DMS53 (cell line): ENCODE measurements at regions not wholly inside any gene's neighbourhood (a gene's known extent, or its start where the extent isn't known, plus 50 kb on each side); places are given as distances from the start of the nearest gene placed in this dataset.
A peak's percentile ranks its signal among the peaks of the same experiment; 100 is the strongest.

ENCODE experiments used
- DNase-seq: peaks from one replicate; lab custom pipeline; 2025; lab: John Stamatoyannopoulos, UW

GRCh38 chr12:84676787-84677186 is 235.8 kb downstream of the SLC6A15 start:
- no peak for DNase-seq

GRCh38 chr12:84661786-84662185 is 250.8 kb downstream of the SLC6A15 start:
- no peak for DNase-seq

- no peak for DNase-seq
Measured at GRCh38 chr12:84660139-84660538, 252.5 kb downstream of the SLC6A15 start.

GRCh38 chr12:84658877-84659276 is 253.7 kb downstream of the SLC6A15 start:
- no peak for DNase-seq

GRCh38 chr12:84656705-84657104 is 255.9 kb downstream of the SLC6A15 start:
- DNase-seq, result no peak

GRCh38 chr12:84653482-84653881 is 259.1 kb downstream of the SLC6A15 start:
- DNase-seq, result no peak

- DNase-seq, result no peak
Measured at GRCh38 chr12:84648425-84648824, 264.2 kb downstream of the SLC6A15 start.

- DNase-seq, result no peak
Measured at GRCh38 chr12:84644908-84645307, 267.7 kb downstream of the SLC6A15 start.

GRCh38 chr12:84643993-84644392 is 268.6 kb downstream of the SLC6A15 start:
- no peak for DNase-seq

GRCh38 chr12:84641940-84642545 is 270.6 kb downstream of the SLC6A15 start:
- no peak for DNase-seq

- DNase-seq, result peak; percentile 11
Measured at GRCh38 chr12:84638811-84639368, 273.7 kb downstream of the SLC6A15 start.

- no peak for DNase-seq
Measured at GRCh38 chr12:84637926-84638325, 274.7 kb downstream of the SLC6A15 start.

- no peak for DNase-seq
Measured at GRCh38 chr12:84636801-84637290, 275.8 kb downstream of the SLC6A15 start.

- DNase-seq, result no peak
Measured at GRCh38 chr12:84634526-84634925, 278.1 kb downstream of the SLC6A15 start.

GRCh38 chr12:84632556-84632955 is 280.0 kb downstream of the SLC6A15 start:
- no peak for DNase-seq

GRCh38 chr12:84631020-84631419 is 281.6 kb downstream of the SLC6A15 start:
- peak; percentile 10 for DNase-seq

- DNase-seq, result no peak
Measured at GRCh38 chr12:84627593-84627992, 285.0 kb downstream of the SLC6A15 start.

- DNase-seq, result no peak
Measured at GRCh38 chr12:84624601-84625000, 288.0 kb downstream of the SLC6A15 start.

- DNase-seq, result peak; percentile 41
Measured at GRCh38 chr12:84619053-84619571, 293.5 kb downstream of the SLC6A15 start.

- DNase-seq, result no peak
Measured at GRCh38 chr12:84607170-84607819, 305.3 kb downstream of the SLC6A15 start.

- DNase-seq, result no peak
Measured at GRCh38 chr12:84605983-84606382, 306.6 kb downstream of the SLC6A15 start.

GRCh38 chr12:84604551-84604950 is 308.0 kb downstream of the SLC6A15 start:
- DNase-seq, result no peak
